Activated CD8-positive, alpha-beta T cell treated with anti-CD3 and anti-CD28 coated beads for 36 hours (primary cell): ENCODE measurements at regions not wholly inside any gene's neighbourhood (a gene's known extent, or its start where the extent isn't known, plus 50 kb on each side); places are given as distances from the start of the nearest gene placed in this dataset.
"Not testable (repeated sequence)": the region's sequence is repeated elsewhere in the genome, so short reads cannot be mapped to it uniquely, and the experiment has no call there.

Source experiments
- ATAC-seq: fragments of 200-7000 bp; cut with Tn5 transposase; one replicate; pipeline ENCODE4 v1.10.0; 2021; ENCODE audit warnings: mild to moderate bottlenecking, moderate library complexity
- CTCF ChIA-PET: fragments of 350-600 bp; sonication (Branson Sonifier 250); formaldehyde crosslinking; loops from one replicate; lab custom pipeline; 2021; ENCODE audit warnings: antibody characterized with exemption; lab: Charles Lee
- POLR2A ChIA-PET: fragments of 350-600 bp; sonication (Branson Sonifier 250); formaldehyde crosslinking; loops from one replicate; lab custom pipeline; 2021; ENCODE audit warnings: antibody characterized with exemption; lab: Charles Lee
- DNase-seq: peaks from one replicate; pipeline ENCODE4 v3.0.0-alpha.2; 2020
- H3K27ac Mint-ChIP-seq: one replicate; pipeline ENCODE4 v1.8.0; 2021; ENCODE audit warnings: mild to moderate bottlenecking, mixed read lengths
- H3K27me3 Mint-ChIP-seq: one replicate; pipeline ENCODE4 v1.8.0; 2021; ENCODE audit warnings: mixed read lengths
- H3K36me3 Mint-ChIP-seq: one replicate; pipeline ENCODE4 v1.8.0; 2021; ENCODE audit warnings: low read depth, mixed read lengths
- H3K4me1 Mint-ChIP-seq: one replicate; pipeline ENCODE4 v1.8.0; 2021; ENCODE audit warnings: low read depth, mixed read lengths
- H3K4me3 Mint-ChIP-seq: one replicate; pipeline ENCODE4 v1.8.0; 2021; ENCODE audit warnings: mild to moderate bottlenecking, moderate library complexity, mixed read lengths
- H3K9me3 Mint-ChIP-seq: one replicate; pipeline ENCODE4 v1.8.0; 2021; ENCODE audit warnings: mixed read lengths
- CTCF ChIP-seq: fragments of 200-600 bp; IDR thresholded peaks from one replicate; pipeline ENCODE4 v1.8.0; 2022; ENCODE audit warnings: antibody characterized with exemption, mild to moderate bottlenecking
- intact Hi-C: fragments of 100-400 bp; cut with micrococcal nuclease; formaldehyde crosslinking; loops from one replicate; pipeline ENCODE4 v1.10.0; 2022

- TF ChIP-seq CTCF: no peak
- CTCF ChIA-PET: no interaction called here
- no peak for ATAC-seq
- POLR2A ChIA-PET: no interaction called here
- Mint-ChIP-seq H3K4me1 (no peaks in the 10 kb centered on the region), H3K36me3 (no peaks in the 10 kb centered on the region), H3K4me3 (no peak overlapping the region), H3K9me3 (no peaks in the 10 kb centered on the region), H3K27me3 (no peaks in the 10 kb centered on the region), H3K27ac (no peak overlapping the region)
- no peak for DNase-seq
- intact Hi-C loops: no loop called here
These were observed 303.2 kb downstream of the ZIC1 start for GRCh38 chr3:147712357-147712756.

- H3K36me3 Mint-ChIP-seq, H3K27me3 Mint-ChIP-seq, H3K4me3 Mint-ChIP-seq, ATAC-seq, H3K4me1 Mint-ChIP-seq, H3K27ac Mint-ChIP-seq, DNase-seq, POLR2A ChIA-PET, H3K9me3 Mint-ChIP-seq, intact Hi-C loops, CTCF ChIA-PET: not testable (repeated sequence)
These were observed 303.6 kb downstream of the ZIC1 start for GRCh38 chr3:147712758-147713157.

GRCh38 chr3:147713234-147714133 is 304.3 kb downstream of the ZIC1 start:
- ATAC-seq (no peak), DNase-seq (no peak)
- H3K4me1 Mint-ChIP-seq: no peaks in the 10 kb centered on the region
- H3K27ac Mint-ChIP-seq: no peak overlapping the region
- intact Hi-C loops: no loop called here
- no peaks in the 10 kb centered on the region for H3K36me3 Mint-ChIP-seq
- H3K27me3 Mint-ChIP-seq: no peaks in the 10 kb centered on the region
- H3K4me3 Mint-ChIP-seq: no peak overlapping the region
- TF ChIP-seq CTCF: no peak
- ChIA-PET CTCF (no interaction called here), POLR2A (no interaction called here)
- no peaks in the 10 kb centered on the region for H3K9me3 Mint-ChIP-seq

GRCh38 chr3:147729641-147730040 is 320.5 kb downstream of the ZIC1 start:
- H3K36me3 Mint-ChIP-seq: no peaks in the 10 kb centered on the region
- H3K9me3 Mint-ChIP-seq: peaks cover 2% of the 10 kb centered on the region
- intact Hi-C loops: no loop called here
- ATAC-seq (no peak), DNase-seq (no peak)
- ChIA-PET CTCF (no interaction called here), POLR2A (no interaction called here)
- no peak for TF ChIP-seq CTCF
- H3K4me1 Mint-ChIP-seq: no peaks in the 10 kb centered on the region
- H3K4me3 Mint-ChIP-seq: no peak overlapping the region
- H3K27me3 Mint-ChIP-seq: no peaks in the 10 kb centered on the region
- no peak overlapping the region for H3K27ac Mint-ChIP-seq

- no peak for TF ChIP-seq CTCF
- no peaks in the 10 kb centered on the region for H3K4me1 Mint-ChIP-seq
- intact Hi-C loops: no loop called here
- POLR2A ChIA-PET: no interaction called here
- no peak for DNase-seq
- CTCF ChIA-PET: no interaction called here
- H3K9me3 Mint-ChIP-seq: peaks cover 2% of the 10 kb centered on the region
- no peak overlapping the region for H3K4me3 Mint-ChIP-seq
- H3K27me3 Mint-ChIP-seq: no peaks in the 10 kb centered on the region
- no peak overlapping the region for H3K27ac Mint-ChIP-seq
- ATAC-seq: no peak
- H3K36me3 Mint-ChIP-seq: no peaks in the 10 kb centered on the region
These were observed 321.1 kb downstream of the ZIC1 start for GRCh38 chr3:147730284-147730683.
